ENCODE measurements at regions not wholly inside any gene's neighbourhood (a gene's known extent, or its start where the extent isn't known, plus 50 kb on each side); places are given as distances from the start of the nearest gene placed in this dataset.
A peak's percentile ranks its signal among the peaks of the same experiment; 100 is the strongest.

DNA sequence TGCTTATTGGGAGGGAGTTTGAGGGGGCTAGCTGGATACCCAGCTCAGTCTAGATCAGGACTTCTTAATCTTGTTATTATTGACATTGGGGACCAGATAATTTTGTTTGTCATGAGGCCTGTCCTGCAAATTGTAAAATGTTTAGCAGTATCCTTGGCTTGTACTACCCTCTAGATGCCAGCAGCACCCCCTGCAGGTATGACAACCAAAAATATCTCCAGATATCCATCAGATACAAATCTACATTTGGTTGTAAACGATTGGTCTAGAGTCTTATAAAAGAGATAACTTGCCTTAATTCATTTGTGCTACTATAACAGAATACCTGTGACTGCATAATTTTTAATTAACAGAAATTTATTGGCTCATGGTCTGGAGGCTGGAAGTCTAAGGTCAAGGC lies 1232.2 kb downstream of the XPNPEP1 start:
- peak; percentile 22 for DNase-seq (ENCODE audit: low spot score)

DNA sequence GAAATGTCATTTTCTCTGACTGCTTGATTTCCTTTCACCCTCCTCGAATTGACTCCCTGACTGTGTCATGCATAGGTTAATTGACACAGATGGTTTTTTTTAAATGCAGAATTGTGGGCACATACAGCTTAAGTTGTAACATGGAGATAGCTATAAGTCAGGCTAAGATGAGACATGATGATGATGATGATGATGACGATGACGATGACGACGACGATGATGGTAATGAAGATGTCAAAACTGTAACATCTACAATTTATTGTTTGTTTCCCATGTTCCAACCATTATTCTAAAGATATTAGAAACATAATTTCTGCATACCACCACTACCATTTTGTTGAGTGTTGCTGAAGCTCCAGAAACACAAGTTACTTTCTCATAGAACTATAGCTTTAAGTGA lies 1232.8 kb downstream of the XPNPEP1 start:
- no peaks in the 10 kb centered on the region for H3K9me2 ChIP-seq (ENCODE audit: insufficient read depth)
- no peak overlapping the region for H3K4me3 ChIP-seq
- Mint-ChIP-seq H3K27me3 (ENCODE audit: insufficient read depth, low read depth, poor library complexity) (no peaks in the 10 kb centered on the region), H3K27ac (no peak overlapping the region), H3K9me3 (no peaks in the 10 kb centered on the region; the same call in 2 of the 3 replicates), H3K4me3 (no peak overlapping the region), H3K36me3 (ENCODE audit: low read depth) (no peaks in the 10 kb centered on the region), H3K4me1 (peaks cover 8% of the 10 kb centered on the region)
- DNase-seq (ENCODE audit: low spot score) (no peak), ATAC-seq (no peak)
- H3K79me2 ChIP-seq (replicated peaks; ENCODE audit: insufficient read depth), result no peaks in the 10 kb centered on the region
- H3F3A ChIP-seq (replicated peaks; ENCODE audit: low read depth), result no peaks in the 10 kb centered on the region
- no peaks in the 10 kb centered on the region for H3K4me1 ChIP-seq (ENCODE audit: insufficient read depth)
- H3K36me3 ChIP-seq (ENCODE audit: insufficient read depth), result no peaks in the 10 kb centered on the region
- TF ChIP-seq EZH2phosphoT487 (IDR thresholded peaks at IDR 0.05; ENCODE audit: unreplicated experiment), result no peak
- TF ChIP-seq POLR2AphosphoS5 (IDR thresholded peaks at IDR 0.05; ENCODE audit: low read depth), result no peak
- TF ChIP-seq, protein P1, sequence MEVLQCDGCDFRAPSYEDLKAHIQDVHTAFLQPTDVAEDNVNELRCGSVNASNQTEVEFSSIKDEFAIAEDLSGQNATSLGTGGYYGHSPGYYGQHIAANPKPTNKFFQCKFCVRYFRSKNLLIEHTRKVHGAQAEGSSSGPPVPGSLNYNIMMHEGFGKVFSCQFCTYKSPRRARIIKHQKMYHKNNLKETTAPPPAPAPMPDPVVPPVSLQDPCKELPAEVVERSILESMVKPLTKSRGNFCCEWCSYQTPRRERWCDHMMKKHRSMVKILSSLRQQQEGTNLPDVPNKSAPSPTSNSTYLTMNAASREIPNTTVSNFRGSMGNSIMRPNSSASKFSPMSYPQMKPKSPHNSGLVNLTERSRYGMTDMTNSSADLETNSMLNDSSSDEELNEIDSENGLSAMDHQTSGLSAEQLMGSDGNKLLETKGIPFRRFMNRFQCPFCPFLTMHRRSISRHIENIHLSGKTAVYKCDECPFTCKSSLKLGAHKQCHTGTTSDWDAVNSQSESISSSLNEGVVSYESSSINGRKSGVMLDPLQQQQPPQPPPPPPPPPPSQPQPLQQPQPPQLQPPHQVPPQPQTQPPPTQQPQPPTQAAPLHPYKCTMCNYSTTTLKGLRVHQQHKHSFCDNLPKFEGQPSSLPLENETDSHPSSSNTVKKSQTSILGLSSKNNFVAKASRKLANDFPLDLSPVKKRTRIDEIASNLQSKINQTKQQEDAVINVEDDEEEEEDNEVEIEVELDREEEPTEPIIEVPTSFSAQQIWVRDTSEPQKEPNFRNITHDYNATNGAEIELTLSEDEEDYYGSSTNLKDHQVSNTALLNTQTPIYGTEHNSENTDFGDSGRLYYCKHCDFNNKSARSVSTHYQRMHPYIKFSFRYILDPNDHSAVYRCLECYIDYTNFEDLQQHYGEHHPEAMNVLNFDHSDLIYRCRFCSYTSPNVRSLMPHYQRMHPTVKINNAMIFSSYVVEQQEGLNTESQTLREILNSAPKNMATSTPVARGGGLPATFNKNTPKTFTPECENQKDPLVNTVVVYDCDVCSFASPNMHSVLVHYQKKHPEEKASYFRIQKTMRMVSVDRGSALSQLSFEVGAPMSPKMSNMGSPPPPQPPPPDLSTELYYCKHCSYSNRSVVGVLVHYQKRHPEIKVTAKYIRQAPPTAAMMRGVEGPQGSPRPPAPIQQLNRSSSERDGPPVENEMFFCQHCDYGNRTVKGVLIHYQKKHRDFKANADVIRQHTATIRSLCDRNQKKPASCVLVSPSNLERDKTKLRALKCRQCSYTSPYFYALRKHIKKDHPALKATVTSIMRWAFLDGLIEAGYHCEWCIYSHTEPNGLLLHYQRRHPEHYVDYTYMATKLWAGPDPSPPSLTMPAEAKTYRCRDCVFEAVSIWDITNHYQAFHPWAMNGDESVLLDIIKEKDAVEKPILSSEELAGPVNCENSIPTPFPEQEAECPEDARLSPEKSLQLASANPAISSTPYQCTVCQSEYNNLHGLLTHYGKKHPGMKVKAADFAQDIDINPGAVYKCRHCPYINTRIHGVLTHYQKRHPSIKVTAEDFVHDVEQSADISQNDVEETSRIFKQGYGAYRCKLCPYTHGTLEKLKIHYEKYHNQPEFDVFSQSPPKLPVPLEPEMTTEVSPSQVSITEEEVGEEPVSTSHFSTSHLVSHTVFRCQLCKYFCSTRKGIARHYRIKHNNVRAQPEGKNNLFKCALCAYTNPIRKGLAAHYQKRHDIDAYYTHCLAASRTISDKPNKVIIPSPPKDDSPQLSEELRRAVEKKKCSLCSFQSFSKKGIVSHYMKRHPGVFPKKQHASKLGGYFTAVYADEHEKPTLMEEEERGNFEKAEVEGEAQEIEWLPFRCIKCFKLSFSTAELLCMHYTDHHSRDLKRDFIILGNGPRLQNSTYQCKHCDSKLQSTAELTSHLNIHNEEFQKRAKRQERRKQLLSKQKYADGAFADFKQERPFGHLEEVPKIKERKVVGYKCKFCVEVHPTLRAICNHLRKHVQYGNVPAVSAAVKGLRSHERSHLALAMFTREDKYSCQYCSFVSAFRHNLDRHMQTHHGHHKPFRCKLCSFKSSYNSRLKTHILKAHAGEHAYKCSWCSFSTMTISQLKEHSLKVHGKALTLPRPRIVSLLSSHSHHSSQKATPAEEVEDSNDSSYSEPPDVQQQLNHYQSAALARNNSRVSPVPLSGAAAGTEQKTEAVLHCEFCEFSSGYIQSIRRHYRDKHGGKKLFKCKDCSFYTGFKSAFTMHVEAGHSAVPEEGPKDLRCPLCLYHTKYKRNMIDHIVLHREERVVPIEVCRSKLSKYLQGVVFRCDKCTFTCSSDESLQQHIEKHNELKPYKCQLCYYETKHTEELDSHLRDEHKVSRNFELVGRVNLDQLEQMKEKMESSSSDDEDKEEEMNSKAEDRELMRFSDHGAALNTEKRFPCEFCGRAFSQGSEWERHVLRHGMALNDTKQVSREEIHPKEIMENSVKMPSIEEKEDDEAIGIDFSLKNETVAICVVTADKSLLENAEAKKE (CRISPR knock-in tag; IDR thresholded peaks at IDR 0.05), result no peak
- TF ChIP-seq EZH2 (IDR thresholded peaks at IDR 0.05; ENCODE audit: low read depth, unreplicated experiment), result no peak
- no peak overlapping the region for H3K4me2 ChIP-seq
- no peaks in the 10 kb centered on the region for H3K27me3 ChIP-seq (ENCODE audit: insufficient read depth)
- H2AFZ ChIP-seq, result no peak overlapping the region
- H4K20me1 ChIP-seq (replicated peaks; ENCODE audit: insufficient read depth), result no peaks in the 10 kb centered on the region
- H3K27ac ChIP-seq (ENCODE audit: low read depth), result no peak overlapping the region

More for the DNA sequence above, 1232.2 kb downstream of the XPNPEP1 start:
- no peaks in the 10 kb centered on the region for H3K27me3 Mint-ChIP-seq (ENCODE audit: insufficient read depth, low read depth, poor library complexity)
- H3K27ac ChIP-seq (ENCODE audit: low read depth), result no peak overlapping the region
- no peak overlapping the region for H3K4me3 ChIP-seq
- no peak overlapping the region for H2AFZ ChIP-seq
- no peaks in the 10 kb centered on the region; the same call in 2 of the 3 replicates for H3K9me3 Mint-ChIP-seq
- no peaks in the 10 kb centered on the region for H3K4me1 ChIP-seq (ENCODE audit: insufficient read depth)
- ATAC-seq, result no peak
- no peaks in the 10 kb centered on the region for H4K20me1 ChIP-seq (replicated peaks; ENCODE audit: insufficient read depth)
- no peaks in the 10 kb centered on the region for H3K79me2 ChIP-seq (replicated peaks; ENCODE audit: insufficient read depth)
- no peak overlapping the region for H3K4me2 ChIP-seq
- no peaks in the 10 kb centered on the region for H3K27me3 ChIP-seq (ENCODE audit: insufficient read depth)
- H3K36me3 Mint-ChIP-seq (ENCODE audit: low read depth), result no peaks in the 10 kb centered on the region
- TF ChIP-seq ZNF331 (CRISPR knock-in tag; IDR thresholded peaks at IDR 0.05; ENCODE audit: low read depth), result no peak
- TF ChIP-seq, protein P2, sequence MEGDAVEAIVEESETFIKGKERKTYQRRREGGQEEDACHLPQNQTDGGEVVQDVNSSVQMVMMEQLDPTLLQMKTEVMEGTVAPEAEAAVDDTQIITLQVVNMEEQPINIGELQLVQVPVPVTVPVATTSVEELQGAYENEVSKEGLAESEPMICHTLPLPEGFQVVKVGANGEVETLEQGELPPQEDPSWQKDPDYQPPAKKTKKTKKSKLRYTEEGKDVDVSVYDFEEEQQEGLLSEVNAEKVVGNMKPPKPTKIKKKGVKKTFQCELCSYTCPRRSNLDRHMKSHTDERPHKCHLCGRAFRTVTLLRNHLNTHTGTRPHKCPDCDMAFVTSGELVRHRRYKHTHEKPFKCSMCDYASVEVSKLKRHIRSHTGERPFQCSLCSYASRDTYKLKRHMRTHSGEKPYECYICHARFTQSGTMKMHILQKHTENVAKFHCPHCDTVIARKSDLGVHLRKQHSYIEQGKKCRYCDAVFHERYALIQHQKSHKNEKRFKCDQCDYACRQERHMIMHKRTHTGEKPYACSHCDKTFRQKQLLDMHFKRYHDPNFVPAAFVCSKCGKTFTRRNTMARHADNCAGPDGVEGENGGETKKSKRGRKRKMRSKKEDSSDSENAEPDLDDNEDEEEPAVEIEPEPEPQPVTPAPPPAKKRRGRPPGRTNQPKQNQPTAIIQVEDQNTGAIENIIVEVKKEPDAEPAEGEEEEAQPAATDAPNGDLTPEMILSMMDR (conservative IDR thresholded peaks at IDR 0.05; ENCODE audit: low read depth in 2 of 2), result peak; percentile 45 to 58
- no peaks in the 10 kb centered on the region for H3K9me2 ChIP-seq (ENCODE audit: insufficient read depth)
- H3F3A ChIP-seq (replicated peaks; ENCODE audit: low read depth), result no peaks in the 10 kb centered on the region
- no peak overlapping the region for H3K27ac Mint-ChIP-seq
- H3K4me3 Mint-ChIP-seq, result no peak overlapping the region
- no peaks in the 10 kb centered on the region for H3K36me3 ChIP-seq (ENCODE audit: insufficient read depth)
- H3K4me1 Mint-ChIP-seq, result peaks cover 2% of the 10 kb centered on the region; the same call in 2 of the 3 replicates

All from GM23338 (cell line).